ENCODE measurements at regions not wholly inside any gene's neighbourhood (a gene's known extent, or its start where the extent isn't known, plus 50 kb on each side); places are given as distances from the start of the nearest gene placed in this dataset.

DNA sequence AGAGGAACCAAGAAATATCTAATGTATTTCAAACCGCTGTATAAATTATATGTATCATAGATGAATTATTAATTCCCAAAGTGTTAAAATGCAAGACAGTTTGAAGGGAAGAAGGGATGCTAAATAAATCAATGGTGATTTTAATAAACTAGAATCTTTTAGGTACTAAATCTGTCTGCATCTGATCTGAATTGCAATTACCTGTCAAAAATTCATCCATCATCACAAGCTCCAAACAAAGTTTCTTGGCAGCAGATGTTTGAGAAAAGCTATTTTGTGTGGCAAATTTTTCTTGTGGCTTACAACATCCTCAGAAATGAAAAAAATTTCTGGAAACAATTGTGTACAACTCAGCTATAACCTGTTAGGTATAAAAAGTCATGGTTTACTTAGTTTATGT, 816.0 kb upstream of the NDST4 start:
- Histone ChIP-seq H3K4me1 (no peaks in the 10 kb centered on the region), H3K4me3 (no peak overlapping the region), H3K36me3 (replicated peaks) (no peaks in the 10 kb centered on the region), H3K9me3 (no peaks in the 10 kb centered on the region), H3K27me3 (ENCODE audit: low read depth) (no peaks in the 10 kb centered on the region)
- DNase-seq (ENCODE audit: low spot score in 2 of 2): no peak
- in situ Hi-C loops (cut with MboI; ENCODE audit: low sequenced_read_pairs): no loop called here

DNA sequence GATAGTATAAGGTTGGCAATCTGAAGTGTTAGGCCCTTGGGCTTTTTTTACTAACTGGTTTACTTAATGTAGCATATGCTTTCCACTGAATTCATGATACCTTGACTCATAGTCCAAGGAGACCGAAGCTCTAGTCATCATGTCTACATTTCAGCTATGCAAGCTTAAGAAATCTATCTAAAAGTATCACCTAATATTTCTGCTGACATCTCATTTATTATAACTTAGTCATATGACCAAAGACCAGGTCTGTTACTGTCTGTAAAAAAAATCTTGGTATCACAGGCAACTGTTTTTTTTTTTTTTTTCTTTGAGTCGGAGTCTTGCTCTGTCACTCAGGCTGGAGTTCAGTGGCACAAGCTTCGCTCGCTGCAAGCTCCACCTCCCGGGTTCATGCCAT, 814.0 kb upstream of the NDST4 start:
- no peaks in the 10 kb centered on the region for H3K4me1 ChIP-seq
- H3K36me3 ChIP-seq (replicated peaks): no peaks in the 10 kb centered on the region
- H3K4me3 ChIP-seq: no peak overlapping the region
- no peak for DNase-seq (ENCODE audit: low spot score in 2 of 2)
- no peaks in the 10 kb centered on the region for H3K27me3 ChIP-seq (ENCODE audit: low read depth)
- H3K9me3 ChIP-seq: no peaks in the 10 kb centered on the region
- in situ Hi-C loops (cut with MboI; ENCODE audit: low sequenced_read_pairs): no loop called here

DNA sequence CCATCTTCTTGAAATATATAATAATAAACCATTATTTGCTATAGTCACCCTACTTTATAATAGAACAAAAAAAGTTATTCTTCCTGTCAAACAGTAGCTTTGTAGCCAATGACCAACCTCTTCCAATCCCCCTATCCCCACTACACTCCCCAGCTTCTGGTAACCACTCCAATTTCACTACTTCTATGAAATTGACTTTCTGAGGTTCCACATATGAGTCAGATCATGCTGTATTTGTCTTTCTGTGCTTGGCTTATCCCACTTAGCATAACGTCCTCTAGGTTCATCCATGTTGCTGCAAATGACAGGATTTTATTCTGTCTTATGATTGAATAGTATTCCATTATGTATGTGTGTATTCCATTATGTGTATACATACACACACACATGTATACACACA, 809.7 kb upstream of the NDST4 start:
- in situ Hi-C loops (cut with MboI; ENCODE audit: low sequenced_read_pairs): no loop called here
- H3K27me3 ChIP-seq (ENCODE audit: low read depth): no peaks in the 10 kb centered on the region

DNA sequence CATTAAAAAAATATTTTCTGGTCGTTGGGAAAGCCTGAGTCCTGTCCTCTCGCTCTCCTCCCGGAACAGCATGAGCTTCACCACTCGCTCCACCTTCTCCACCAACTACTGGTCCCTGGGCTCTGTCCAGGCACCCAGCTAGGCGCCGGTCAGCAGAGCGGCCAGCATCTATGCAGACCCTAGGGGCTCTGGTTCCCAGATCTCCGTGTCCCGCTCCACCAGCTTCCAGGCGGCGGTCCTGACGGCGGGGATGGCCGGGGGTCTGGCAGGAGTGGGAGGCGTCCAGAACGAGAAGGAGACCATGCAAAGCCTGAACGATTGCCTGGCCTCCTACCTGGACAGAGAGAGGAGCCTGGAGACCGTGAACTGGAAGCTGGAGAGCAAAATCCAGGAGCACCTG, 807.2 kb upstream of the NDST4 start:
- H3K4me3 ChIP-seq: no peak overlapping the region
- no peaks in the 10 kb centered on the region for H3K9me3 ChIP-seq
- in situ Hi-C loops (cut with MboI; ENCODE audit: low sequenced_read_pairs): no loop called here
- no peaks in the 10 kb centered on the region for H3K4me1 ChIP-seq
- H3K27me3 ChIP-seq (ENCODE audit: low read depth): no peaks in the 10 kb centered on the region
- DNase-seq (ENCODE audit: low spot score in 2 of 2): no peak
- H3K36me3 ChIP-seq (replicated peaks): no peaks in the 10 kb centered on the region

More for the DNA sequence above, 809.7 kb upstream of the NDST4 start:
- no peaks in the 10 kb centered on the region for H3K36me3 ChIP-seq (replicated peaks)
- H3K4me1 ChIP-seq: no peaks in the 10 kb centered on the region
- H3K4me3 ChIP-seq: no peak overlapping the region
- no peak for DNase-seq (ENCODE audit: low spot score in 2 of 2)
- no peaks in the 10 kb centered on the region for H3K9me3 ChIP-seq

DNA sequence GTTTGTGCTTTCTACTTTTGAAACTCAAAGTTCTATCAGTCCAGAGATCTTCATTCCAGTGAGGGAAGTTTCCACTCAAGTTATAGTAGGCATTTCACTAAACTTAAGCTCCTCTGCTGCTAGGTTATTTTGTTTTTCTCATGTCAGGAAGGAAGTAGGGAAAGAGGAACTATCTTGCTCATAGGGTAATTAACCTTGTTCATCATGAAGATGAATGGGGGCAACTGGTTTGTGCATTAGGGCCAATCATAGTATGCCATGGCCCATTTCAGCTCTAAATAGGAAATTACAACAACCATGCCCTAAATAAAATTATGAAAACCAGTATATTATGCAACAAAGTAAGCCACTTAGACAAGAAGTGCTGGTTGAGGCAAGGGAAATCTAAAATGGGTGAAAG, 804.7 kb upstream of the NDST4 start:
- no peak for DNase-seq (ENCODE audit: low spot score in 2 of 2)
- H3K4me3 ChIP-seq: no peak overlapping the region
- H3K4me1 ChIP-seq: no peaks in the 10 kb centered on the region
- no peaks in the 10 kb centered on the region for H3K9me3 ChIP-seq
- no peaks in the 10 kb centered on the region for H3K27me3 ChIP-seq (ENCODE audit: low read depth)
- no peaks in the 10 kb centered on the region for H3K36me3 ChIP-seq (replicated peaks)
- in situ Hi-C loops (cut with MboI; ENCODE audit: low sequenced_read_pairs): no loop called here

DNA sequence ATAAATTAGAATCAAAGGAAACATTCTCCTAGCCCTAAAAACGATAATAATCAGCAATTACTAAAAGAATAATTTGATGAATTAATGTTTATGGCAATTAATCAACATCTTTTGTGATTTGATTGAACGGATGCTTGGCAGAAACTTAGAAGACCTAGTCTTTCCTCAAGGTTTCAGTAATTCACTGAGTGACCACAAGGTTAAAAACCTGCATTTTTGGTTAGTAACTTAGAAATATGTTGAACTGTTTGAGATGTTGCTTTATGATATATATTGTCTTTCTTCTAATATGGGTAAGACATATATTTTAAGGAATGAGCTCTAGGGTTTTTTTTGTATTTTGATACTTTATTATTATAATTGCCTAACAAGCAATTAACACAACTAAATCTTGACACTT, 793.0 kb upstream of the NDST4 start:
- no peaks in the 10 kb centered on the region for H3K9me3 ChIP-seq
- H3K4me3 ChIP-seq: no peak overlapping the region
- no peak for DNase-seq (ENCODE audit: low spot score in 2 of 2)
- no peaks in the 10 kb centered on the region for H3K27me3 ChIP-seq (ENCODE audit: low read depth)
- H3K4me1 ChIP-seq: no peaks in the 10 kb centered on the region
- in situ Hi-C loops (cut with MboI; ENCODE audit: low sequenced_read_pairs): no loop called here
- H3K36me3 ChIP-seq (replicated peaks): no peaks in the 10 kb centered on the region

DNA sequence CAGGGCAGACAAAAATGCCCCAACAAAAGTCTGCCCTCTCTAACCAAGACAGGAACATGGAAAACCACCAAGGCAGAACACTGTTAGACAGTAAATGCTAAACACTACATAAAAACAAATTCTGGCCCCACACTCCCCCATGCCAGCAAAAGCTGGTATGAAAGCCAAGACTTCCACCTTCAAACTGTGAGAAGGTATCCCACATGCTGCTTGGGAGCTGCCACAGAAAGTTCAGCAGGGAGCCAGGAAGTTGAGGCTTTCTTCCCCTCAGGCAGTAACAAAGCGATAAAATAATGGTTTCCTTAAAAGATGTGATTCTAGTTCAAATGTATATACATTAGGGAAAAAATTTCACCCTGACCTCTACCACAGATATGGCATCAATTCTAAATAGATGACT, 770.4 kb upstream of the NDST4 start:
- in situ Hi-C loops (cut with MboI; ENCODE audit: low sequenced_read_pairs): no loop called here
- no peaks in the 10 kb centered on the region for H3K9me3 ChIP-seq
- no peak overlapping the region for H3K4me3 ChIP-seq
- no peaks in the 10 kb centered on the region for H3K27me3 ChIP-seq (ENCODE audit: low read depth)
- no peak for DNase-seq (ENCODE audit: low spot score in 2 of 2)
- H3K36me3 ChIP-seq (replicated peaks): no peaks in the 10 kb centered on the region
- no peaks in the 10 kb centered on the region; the same call in 1 of the 2 replicates for H3K4me1 ChIP-seq

DNA sequence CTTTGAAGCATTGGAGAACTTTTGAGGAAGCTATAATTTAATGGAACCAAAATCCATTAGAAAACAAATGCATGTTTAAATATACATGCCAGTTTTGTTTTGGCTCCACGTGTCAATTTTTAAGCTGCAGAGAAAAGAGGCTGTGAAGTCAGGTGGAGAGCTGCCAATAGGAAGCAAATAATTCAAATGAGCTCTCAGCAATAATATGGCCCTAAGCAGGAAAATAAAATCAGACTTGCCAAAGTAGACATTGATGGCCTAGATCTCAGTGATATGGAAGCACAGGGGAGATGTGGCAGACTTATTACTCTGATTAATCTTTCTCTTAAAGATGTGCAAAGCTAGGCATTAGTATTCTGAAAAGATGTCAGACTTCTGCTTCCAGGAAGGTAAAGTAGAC, 769.8 kb upstream of the NDST4 start:
- H3K27me3 ChIP-seq (ENCODE audit: low read depth): no peaks in the 10 kb centered on the region
- H3K4me1 ChIP-seq: no peaks in the 10 kb centered on the region; the same call in 1 of the 2 replicates
- no peak for DNase-seq (ENCODE audit: low spot score in 2 of 2)
- H3K4me3 ChIP-seq: no peak overlapping the region
- H3K36me3 ChIP-seq (replicated peaks): no peaks in the 10 kb centered on the region
- no peaks in the 10 kb centered on the region for H3K9me3 ChIP-seq
- in situ Hi-C loops (cut with MboI; ENCODE audit: low sequenced_read_pairs): no loop called here

DNA sequence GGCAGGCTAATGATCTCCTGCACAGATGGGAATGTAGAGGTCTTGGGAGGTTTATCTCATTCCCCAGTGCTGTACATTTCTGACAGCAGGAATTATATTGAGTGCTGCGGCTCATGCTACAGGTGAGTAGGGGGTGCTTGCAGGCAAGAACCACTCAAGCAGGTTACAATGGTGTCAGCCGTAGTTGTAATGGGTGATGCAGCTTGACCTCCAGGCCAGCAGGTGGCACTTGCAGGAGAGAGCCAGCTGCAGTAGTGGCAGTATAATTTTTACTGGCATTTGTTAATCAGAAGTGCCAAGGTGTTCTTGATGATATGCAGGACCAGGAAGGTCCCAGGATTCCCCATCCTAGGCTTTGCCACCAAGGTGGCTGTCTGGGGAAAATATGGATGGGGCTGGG, 759.6 kb upstream of the NDST4 start:
- H3K4me1 ChIP-seq: peaks cover 7% of the 10 kb centered on the region
- in situ Hi-C loops (cut with MboI; ENCODE audit: low sequenced_read_pairs): no loop called here

DNA sequence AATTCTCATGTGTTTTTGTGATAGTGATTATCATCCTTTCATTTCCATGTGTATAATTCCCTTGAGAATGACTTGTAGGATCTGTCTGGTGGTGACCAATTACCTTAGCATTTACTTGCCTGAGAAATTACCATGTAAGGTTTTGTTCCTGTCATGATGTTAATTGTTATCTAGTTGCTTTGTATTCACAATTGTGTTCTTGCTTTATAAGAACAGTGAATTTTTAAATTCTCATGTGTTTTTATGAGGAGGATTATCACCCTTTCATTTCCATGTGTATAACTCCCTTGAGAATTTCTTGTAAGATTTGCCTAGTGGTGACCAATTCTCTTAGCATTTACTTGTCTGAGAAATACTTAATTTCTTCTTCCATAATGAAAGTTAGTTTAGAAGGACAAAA, 758.2 kb upstream of the NDST4 start:
- DNase-seq (ENCODE audit: low spot score in 2 of 2): peak in 1 of 2 experiments; percentile 60
- in situ Hi-C loops (cut with MboI; ENCODE audit: low sequenced_read_pairs): no loop called here
- H3K4me1 ChIP-seq: peaks cover 7% of the 10 kb centered on the region

More for the DNA sequence above, 759.6 kb upstream of the NDST4 start:
- H3K27me3 ChIP-seq (ENCODE audit: low read depth): no peaks in the 10 kb centered on the region
- no peak overlapping the region for H3K4me3 ChIP-seq
- H3K9me3 ChIP-seq: no peaks in the 10 kb centered on the region
- DNase-seq (ENCODE audit: low spot score in 2 of 2): no peak
- H3K36me3 ChIP-seq (replicated peaks): no peaks in the 10 kb centered on the region

DNA sequence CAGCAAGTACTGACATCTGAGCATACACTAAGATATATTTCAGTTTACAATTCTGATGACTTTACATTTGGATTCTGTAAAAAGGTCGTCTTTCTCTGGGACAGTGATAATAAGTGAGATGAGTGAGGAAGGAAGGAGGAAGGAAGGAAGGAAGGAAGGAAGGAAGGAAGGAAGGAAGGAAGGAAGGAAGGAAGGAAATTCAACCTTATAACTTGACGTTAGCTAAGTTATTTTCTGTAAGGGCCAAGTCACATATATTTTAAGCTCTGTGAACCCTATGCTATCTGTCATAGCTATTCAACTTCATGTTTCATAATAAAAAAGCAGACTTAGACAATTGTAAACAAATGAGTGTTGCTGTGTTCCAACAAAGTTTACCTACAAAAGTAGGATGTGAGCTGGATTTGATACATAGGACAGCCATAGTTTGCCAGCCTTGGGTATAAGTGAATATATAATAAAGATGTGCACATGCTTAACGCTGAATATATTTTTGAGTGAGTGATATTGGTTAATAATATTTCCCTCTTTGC, 753.0 kb upstream of the NDST4 start:
- Histone ChIP-seq H3K4me1 (peaks cover 4% of the 10 kb centered on the region; the same call in 1 of the 2 replicates), H3K27me3 (ENCODE audit: low read depth) (no peaks in the 10 kb centered on the region), H3K36me3 (replicated peaks) (no peaks in the 10 kb centered on the region), H3K4me3 (no peak overlapping the region), H3K9me3 (no peaks in the 10 kb centered on the region)
- no peak for DNase-seq (ENCODE audit: low spot score in 2 of 2)
- in situ Hi-C loops (cut with MboI; ENCODE audit: low sequenced_read_pairs): no loop called here

More for the DNA sequence above, 758.2 kb upstream of the NDST4 start:
- Histone ChIP-seq H3K4me3 (no peak overlapping the region), H3K27me3 (ENCODE audit: low read depth) (no peaks in the 10 kb centered on the region), H3K36me3 (replicated peaks) (no peaks in the 10 kb centered on the region), H3K9me3 (no peaks in the 10 kb centered on the region)

DNA sequence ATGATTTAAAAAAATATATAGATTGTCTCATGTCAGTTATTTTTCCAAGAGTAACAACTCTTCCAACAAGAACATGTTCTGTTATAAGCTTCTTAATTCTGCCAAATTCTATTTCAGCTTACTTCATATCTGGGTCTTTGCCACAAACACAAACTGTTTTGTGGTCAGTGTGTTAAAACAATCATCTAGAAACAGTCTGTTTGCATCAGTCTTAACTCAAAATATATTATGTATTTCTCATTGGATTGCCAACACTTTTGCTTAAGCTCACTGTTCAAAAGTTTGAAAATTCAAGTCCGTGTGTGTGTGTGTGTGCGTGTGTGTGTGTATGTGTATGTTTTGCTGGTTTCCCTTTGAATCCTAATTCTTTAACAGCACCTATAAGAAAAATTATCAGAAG, 752.3 kb upstream of the NDST4 start:
- Histone ChIP-seq H3K36me3 (replicated peaks) (no peaks in the 10 kb centered on the region), H3K27me3 (ENCODE audit: low read depth) (no peaks in the 10 kb centered on the region), H3K4me3 (no peak overlapping the region), H3K9me3 (no peaks in the 10 kb centered on the region), H3K4me1 (no peaks in the 10 kb centered on the region)
- no peak for DNase-seq (ENCODE audit: low spot score in 2 of 2)
- in situ Hi-C loops (cut with MboI; ENCODE audit: low sequenced_read_pairs): no loop called here

DNA sequence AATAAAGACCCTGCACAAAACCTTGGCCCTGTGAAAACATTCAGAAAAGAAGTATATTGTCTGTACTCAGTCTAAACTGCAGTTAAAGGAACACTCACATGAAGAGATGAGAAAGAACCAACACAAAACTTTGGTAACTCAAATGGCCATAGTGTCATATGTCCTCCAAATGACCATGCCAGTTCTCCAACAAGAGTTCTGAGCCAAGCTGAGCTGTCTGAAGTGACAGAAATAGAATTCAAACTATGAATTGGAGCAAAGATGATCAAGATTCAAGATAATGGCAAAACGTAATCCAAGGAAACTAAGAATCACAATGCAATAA, 739.3 kb upstream of the NDST4 start:
- no peak for DNase-seq (ENCODE audit: low spot score in 2 of 2)
- H3K9me3 ChIP-seq: no peaks in the 10 kb centered on the region
- no peaks in the 10 kb centered on the region for H3K4me1 ChIP-seq
- H3K36me3 ChIP-seq (replicated peaks): no peaks in the 10 kb centered on the region
- H3K27me3 ChIP-seq (ENCODE audit: low read depth): no peaks in the 10 kb centered on the region
- in situ Hi-C loops (cut with MboI; ENCODE audit: low sequenced_read_pairs): no loop called here
- H3K4me3 ChIP-seq: no peak overlapping the region

DNA sequence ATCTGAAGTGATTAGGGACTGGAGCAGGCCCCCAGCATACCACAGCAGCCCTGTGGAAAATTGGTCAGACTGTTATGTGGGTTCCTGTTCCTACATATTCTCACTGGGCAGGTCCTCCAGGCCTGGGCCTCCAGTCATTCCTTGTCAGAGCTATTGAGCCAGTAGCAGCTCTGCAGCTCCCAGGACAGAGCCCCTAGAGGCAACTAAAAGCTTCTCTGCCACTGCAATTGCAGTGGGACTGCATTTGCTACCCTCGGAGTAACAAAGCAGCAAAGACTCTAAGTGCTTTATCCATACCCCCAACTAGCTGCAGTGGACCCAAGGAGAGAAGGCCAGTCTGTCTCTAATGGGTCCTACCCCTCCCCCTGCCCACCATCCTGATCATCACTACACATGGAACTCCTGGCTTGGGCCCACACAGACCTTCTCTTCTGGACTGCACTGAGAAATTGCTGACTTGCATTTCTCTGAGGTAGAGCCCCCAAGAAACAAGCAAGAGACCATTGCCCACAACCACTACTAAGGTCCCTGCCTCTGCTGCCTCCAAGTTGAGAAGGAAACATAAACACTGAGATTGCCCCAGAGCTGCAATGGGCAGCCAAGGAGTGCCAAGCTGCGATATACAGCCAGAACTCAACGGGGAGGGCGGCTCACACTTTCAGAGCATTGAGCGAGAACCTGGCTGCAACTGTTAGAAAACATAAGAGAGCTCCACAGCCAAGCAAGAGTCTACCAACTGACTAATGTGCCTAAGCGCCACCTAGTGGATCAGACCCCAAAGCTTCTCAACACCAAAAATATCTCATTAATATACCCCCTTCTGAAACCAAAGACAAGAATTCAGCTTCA, 738.7 kb upstream of the NDST4 start:
- no peaks in the 10 kb centered on the region for H3K36me3 ChIP-seq (replicated peaks)
- peak; percentile 75 to 81 for DNase-seq (ENCODE audit: low spot score in 2 of 2)

More for the DNA sequence above, 738.7 kb upstream of the NDST4 start:
- Histone ChIP-seq H3K9me3 (no peaks in the 10 kb centered on the region), H3K27me3 (ENCODE audit: low read depth) (no peaks in the 10 kb centered on the region), H3K4me3 (no peak overlapping the region), H3K4me1 (no peaks in the 10 kb centered on the region)
- in situ Hi-C loops (cut with MboI; ENCODE audit: low sequenced_read_pairs): no loop called here
